Fibroblast of skin of right quadriceps (primary cell): ENCODE measurements at regions not wholly inside any gene's neighbourhood (a gene's known extent, or its start where the extent isn't known, plus 50 kb on each side); places are given as distances from the start of the nearest gene placed in this dataset.

Experiments used
- DNase-seq: peaks from one replicate; pipeline ENCODE4 v3.0.0-alpha.2; 2013

DNA sequence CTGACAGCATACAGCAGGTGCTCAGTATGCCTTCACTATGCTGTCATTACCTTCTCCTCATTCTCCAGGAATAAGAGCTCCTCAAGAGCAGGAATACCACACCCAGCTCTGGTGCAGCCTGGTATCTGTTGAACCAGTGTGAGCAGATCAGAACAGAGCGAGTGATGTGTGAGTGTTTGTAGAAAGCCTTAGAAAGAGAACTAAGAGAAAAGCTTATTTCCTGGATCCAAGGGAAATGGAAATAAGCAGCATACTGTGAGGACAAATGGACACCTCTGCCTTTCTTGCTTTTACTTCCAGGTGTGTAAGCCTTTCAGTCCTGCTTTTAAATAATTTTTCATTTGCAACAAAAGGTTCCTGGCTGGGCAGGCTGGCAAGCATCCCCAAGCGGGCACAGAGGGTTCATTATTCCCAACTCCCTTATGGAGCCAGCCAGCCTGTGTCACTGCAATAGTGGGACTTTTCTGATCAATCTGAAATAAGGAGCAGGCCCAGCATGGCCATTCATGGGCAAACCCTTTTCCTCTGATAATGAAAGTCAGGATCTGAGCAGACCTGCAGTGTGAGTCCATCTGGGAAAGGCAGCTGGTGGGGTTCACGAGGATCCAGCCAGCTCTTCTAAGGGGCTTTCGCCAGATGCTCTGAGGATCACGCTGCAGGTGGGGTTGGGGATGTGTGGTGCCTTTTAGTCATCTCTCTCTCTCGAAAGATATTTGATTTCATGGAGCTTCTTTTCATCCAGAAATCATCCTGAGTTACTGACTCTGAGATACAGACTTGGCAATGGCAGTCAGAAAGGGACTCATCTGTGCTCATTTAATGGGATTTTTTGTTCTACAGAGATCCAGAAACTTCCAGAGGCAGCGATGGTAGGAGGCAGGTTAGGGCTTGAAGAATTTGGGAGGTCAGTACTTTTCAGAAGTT lies 594.9 kb upstream of the CFAP20DC start:
- DNase-seq: no peak

DNA sequence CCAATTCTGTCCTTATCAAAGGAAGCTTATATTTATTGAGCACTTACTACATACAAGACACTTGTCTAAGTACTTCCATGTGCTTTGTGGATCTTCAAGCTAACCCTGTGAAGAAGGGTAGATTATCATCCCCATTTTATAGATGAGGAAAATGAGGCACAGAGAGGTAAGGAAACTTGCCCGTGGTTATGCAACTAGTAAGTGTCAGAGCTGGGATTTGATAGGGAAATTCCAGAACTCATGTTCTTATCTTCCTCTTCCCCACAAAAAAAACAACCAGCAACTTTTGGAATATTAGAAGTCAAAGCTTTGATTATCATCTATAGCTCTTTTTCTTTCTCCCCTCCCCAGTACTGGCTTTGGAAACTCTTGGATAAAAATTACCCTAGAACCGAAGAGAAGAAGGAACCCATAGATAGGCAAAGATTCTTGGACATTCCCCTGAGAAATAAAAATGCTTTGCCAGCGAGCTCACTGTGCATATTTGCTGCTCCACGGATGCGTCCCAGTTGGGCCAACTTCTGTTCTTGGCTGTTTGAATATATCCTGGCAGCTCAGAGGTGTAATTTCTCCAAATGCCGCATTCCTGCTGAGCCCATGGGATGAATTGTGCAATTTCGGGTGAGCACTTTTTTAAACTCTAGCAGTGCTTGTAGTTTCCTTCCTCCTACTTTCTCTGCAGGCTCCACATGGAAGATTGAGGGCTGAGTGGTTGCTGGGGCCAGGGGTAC lies 591.5 kb upstream of the CFAP20DC start:
- DNase-seq: peak; percentile 60

DNA sequence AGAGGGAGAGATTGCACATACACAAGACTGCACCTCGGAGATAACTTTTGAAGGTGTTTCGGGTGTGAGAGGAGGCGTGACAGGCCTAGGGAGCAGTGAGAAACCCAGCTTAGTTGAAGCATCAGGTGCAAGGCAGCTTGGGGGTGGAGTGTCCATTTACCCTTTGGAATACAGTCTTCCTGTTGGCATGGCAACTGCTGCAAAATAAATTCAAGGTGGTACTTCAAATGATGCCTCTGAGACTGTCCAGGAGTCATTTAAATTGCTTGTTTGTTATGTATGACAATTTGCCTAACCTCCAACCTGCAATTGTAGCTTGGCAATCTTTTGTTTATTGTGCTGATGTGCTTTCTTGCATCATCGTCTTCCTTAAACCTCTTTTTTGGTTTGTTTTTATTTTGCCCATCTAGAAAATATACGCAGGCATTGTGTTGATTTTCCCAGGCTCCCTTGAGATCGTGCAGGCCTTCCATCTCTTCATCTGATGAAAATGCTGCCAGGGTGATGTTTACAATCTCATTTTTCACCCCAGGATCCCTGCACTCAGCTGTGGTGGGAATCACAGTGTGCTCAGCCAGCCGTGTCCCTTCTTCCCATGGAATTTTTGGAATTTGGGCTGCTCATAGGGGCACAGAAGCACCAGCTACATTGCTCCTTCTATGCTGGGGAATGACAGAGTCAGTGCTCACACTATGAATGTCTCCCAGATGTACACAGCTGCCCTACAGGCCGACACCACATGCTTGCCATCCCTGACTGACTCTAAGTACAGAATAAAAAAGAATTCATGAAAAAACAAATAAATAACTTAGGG lies 583.1 kb upstream of the CFAP20DC start:
- DNase-seq: peak; percentile 9

DNA sequence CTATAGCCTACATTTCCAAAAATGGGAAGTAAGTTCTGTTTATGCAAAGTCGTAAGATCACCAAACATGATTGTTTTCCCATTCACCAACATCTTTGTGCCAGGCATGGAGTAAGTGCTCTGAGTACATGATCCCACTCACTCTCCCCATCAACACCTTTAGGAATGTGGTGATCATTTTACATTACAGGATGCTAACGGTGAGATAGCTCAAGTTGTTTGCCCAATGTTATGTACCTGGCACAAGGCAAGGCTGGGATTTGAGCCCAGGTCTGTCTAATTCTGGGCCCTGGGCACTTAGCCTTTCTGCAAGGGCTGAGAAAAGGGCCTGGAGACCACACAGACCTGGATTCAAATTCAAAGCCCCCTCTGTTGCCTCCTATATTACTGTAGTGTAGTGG lies 581.7 kb upstream of the CFAP20DC start:
- DNase-seq: no peak

DNA sequence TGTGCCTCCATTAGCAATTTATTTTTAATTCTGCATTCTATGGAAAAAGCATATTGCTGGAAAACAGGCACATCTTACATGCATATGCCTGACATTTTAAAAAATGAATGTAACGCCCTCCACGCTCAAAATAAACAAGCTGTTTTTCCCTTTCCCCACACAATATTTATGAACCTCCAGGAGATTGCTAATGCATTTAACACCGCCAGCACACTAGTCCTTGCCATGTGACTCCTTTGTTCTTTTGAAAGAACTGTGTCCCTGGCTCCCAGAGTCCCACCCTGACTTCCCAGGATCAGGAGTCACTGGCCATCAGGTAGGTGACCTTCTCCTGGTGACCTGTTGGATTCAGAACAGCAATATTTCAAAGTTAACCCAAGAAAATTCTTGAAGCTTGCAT lies 571.2 kb upstream of the CFAP20DC start:
- no peak for DNase-seq

DNA sequence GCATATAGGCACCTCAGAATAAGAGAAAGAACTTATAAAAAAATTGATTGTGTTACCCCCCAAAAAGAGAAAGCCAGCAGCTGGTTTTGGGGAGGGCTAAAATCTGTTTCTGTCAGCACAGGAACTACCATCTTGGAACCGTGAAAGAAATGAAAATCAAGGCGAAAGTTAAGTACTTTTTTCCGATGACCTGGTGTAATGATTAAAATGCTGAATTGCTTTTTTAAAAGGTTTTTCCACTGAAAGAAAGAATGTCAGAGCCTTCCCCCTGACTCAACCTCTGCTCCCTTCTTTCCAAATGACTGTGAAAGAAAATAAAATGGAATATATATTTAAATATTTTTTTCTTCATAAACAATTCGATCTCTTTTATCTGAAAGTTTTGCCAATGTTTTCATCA lies 570.5 kb upstream of the CFAP20DC start:
- DNase-seq: no peak

DNA sequence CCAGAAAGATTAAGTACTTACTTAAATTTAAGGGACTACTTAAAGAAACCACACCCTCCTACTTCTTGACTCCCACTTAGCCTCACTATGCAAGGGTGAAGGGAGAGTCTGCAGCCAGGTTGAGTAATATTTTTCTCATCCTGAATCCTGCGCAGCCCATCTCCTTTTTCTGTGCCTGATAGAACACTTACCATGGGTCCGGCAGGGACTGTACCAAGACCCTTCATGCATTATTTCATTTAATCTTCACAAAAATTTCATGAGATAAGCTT lies 562.6 kb upstream of the CFAP20DC start:
- DNase-seq: no peak

DNA sequence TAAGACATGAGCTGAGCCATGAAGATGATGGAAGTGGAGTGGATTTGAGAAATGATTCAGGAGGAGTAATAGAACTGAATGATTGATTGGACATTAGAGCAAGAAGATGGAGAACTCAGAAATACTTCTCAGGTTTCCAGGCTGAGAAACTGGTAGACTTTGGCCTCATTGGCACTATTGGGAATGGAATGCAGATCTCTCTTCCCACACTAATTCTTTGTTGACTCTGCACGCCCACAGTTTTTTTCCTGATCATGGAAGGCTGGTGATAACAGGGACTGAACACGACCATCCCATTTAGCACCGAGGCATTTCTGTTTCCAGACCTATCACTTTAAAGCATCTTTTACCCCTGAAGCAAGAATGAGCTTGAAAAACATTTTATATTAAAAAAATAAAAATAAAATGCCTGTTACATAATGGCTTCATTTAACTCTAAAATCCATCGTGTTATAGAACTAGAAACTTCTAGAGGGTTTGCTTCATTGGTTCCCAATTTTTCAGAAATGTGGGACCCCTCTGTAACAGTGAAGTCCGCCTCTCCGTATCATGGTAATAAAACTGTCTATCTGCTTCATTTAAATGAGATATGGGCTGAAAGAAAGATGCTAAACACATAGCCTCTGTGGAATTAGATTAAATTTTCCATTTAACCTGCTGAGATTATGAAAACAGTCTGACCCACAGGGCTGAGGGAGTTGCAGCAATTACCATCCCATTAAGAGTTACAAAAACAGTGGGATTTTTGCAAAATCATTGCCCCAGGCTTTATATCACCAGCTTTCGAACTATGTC lies 562.0 kb upstream of the CFAP20DC start:
- DNase-seq: no peak

DNA sequence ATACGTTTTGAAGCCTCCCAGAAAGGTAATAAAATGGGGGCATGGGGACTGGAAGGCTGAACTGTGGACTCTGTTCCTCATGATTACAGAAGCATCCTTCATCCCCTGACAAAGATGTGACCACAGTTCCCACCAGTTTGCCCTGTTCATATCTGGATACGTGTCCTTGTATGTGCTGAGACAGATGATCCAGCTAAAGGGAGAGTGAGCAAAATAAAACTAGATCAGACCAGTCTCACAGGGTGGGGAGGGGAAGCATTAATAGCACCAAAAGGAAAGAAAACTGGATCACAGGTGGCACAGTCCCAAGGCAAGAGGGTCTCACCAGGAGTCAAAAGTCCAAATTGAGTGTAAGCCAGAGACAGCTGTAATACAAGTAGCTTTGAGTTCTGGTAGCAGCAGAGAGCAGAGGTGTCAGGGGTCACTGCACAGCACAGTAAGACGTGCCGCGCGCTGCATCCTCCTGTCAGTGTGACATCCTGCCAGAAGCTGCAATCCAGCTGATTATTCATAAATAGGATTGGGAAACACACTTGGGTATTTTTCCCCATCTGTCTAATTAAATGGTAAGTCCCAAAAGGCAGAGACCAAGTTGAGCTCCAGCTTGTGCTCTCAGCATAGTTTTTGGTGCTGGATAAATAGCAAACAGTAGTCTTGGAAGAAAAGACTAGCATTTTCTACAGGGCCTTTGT lies 560.0 kb upstream of the CFAP20DC start:
- no peak for DNase-seq

DNA sequence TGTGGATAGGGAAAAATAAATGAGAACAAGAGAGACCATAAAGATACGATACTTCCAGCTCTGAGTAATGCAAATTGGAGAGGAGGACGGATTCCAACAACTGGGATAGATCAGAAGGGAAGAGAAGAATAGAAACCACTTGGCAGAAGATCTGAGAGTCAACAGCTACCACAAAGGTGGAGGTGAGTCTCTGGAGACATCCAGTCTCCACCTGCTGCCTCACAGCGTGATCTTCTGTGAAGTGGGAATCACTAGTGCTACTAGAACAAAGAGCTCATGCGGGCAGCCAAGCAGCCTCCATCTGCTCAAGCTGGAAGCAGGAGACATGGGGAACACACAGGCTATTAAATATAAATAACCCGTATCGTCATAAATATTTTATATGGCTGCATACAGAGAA lies 558.5 kb upstream of the CFAP20DC start:
- no peak for DNase-seq

DNA sequence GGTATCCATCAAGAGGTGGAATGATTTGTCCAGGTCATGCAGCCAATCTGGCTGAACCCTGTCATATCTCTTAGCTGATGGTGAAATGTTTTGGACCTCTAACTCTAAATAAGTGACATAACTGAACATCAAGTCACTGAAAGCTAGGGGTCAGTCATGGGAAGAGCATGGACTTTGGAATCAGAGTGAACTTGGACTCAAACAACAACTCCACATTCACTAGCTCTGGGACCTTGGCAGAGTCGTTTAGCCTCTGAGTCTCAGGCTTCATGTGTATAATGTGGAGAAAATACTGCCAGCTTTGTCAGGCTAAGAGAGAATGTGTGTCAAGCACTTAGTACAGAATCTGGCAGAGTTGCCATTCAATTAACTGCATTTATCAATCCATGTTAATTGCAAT lies 557.8 kb upstream of the CFAP20DC start:
- no peak for DNase-seq

DNA sequence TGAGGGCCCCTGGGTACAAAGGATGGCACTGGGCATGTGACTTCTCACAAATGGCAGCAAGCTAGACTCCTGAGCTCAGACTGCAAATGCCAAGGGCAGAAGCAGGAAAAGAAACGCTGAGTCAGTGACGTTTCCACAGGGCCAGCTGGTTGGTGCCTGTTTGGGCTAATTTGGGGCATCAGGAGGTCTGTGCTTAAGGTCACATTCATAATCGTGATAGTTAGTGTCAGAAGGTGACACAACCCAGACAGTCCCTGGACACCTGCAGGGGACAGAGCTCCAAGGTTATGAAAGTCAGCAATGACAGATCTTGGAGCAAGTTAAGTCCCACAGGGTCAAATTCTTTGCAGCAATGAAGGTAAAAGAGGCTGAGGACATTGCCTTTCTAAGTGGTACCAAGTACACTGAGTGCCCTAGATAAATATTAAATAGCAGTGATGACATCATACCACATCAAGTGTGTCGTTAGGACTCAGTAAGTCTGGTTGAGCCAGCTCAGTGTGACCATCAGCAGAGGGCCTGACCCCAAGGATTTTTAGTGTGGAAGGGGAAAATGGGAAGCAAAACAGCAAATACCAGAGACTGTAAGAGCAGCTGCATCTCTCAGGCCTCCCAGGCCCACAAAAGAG lies 556.9 kb upstream of the CFAP20DC start:
- DNase-seq: no peak

DNA sequence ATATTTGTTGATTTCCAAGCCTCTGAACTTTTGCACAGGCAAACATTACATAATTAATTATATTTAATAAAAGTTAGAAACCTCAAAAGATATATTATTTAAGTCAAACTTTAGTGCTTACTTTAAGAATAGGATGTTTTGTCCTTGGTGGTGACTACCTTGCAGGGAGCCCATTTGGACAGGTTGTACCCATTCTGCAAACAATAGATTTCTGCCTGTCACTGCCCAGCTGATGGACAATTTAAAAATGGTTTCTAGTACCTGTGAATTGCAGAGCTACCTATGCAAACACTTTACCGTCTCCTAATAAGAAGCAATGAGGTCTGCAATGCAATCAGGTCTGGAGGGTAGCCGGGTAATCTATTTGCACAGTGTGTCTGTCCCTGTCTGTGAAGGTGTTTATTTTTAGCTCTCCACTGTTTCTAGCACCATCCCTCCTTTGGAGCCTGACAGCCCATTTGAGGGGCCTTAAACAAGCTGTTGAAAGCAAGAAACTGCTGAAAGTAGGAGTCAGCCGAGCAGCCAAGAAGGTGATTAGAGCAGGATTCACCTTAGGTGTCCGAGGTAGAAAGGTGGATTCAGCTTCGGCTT lies 556.2 kb upstream of the CFAP20DC start:
- DNase-seq: no peak

DNA sequence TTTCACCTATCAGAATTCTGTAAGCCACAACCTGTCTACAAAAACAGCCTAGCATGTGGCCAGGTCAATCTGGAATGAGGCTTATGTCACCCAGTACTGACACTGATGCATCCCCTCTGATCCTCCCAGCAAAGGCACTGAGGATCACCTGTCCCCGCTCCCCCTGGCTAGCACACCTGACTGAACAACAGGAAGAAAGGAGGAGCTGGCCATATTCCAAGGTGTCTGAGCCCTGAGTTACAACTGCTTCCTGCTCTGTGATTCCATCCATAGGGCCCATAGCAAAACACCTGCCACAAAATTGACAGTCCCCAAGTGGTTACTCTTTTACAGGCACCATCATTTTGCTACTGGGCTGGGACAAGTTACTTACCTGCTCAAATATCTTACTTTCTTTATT lies 555.5 kb upstream of the CFAP20DC start:
- DNase-seq: no peak

DNA sequence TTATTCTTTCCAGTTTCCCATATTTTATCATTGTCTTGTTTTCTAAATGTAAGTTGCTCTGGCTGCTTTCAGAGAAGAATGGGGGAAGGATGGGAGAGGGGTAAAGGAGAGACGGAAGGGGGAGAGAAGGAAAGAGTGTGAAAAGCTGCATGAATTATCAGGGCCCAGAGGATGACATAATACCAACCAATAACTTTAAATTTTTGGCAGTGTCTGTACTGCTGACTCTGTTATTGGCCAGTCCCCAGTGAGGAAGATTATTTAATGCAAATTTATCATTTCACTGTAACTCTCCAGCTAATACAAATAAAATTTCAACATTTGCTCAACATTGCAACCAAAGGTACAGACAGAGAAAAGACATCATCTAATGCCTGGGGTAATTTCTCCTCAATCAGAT lies 551.7 kb upstream of the CFAP20DC start:
- DNase-seq: no peak

DNA sequence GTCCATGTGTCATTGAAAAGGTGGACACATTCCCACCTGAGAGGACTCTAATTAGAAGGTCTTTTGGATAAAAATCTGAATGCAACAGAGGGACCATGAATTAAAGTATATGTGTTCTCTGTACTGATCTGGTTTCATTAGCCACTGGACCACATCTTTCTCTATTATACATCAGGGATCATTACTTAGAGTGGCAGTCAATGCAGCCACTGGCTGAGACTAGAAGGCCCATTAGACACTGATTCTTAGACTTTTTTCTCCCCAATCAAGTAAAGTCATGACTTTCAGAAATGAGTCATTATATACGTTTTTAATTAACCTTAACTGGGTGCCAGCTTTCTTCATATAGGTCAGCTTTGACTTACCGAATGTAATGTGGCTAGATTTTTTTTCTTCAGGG lies 550.8 kb upstream of the CFAP20DC start:
- no peak for DNase-seq

DNA sequence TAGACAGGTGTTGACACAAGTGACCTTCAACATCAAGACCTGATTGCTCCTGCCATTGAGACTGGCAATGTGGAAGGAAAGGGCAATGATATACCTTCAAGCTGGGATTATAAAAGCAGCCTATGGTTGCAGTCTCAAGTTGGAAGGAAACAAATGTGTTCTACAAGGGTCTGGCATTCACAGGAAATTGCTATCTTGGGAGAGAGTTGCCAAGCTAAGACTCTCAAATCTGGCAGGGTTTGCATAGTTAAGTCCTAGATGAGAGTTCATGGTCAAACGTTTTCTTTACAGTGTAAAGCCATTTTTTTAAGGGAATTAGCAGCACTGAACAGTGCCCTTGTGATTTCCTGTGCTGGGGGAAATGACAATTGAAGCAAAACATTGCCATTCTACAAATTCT lies 546.9 kb upstream of the CFAP20DC start:
- DNase-seq: no peak

DNA sequence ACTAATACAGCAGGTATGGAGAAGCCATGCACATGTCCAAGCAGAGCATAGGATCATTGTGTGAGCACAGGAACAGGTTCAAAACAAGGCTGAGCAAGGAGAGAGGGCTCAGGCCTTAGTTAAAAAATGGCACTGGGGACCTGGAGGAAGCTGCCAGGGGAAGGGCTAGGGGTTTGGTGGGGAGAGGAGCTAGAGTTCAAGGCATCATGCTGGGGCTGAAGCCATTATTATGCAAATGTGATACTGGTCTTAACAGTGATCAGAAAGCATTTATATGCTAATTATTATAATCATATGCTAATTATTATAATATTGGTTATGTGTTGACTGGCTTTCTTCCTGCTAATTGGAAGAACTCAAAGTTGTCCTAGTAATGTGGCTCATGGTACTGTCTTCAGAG lies 546.0 kb upstream of the CFAP20DC start:
- no peak for DNase-seq

DNA sequence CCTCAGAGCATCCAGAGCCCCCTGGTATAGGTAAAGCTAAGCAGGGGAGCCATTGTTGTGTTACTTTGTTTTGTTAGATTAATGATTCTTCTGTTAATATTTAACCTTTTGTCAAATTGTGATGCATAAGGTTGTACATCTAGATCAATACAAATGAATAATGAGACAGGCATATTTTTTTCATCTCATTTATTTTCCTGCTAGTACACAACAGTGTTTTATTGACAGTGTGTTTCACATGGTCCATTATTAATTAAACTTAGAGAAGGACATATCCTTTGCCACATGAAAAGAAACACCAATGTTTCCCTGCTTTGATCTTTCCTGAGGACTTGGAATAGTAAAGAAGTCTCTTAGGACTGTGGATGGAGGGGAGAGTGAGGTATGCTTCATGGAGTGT lies 543.6 kb upstream of the CFAP20DC start:
- no peak for DNase-seq

DNA sequence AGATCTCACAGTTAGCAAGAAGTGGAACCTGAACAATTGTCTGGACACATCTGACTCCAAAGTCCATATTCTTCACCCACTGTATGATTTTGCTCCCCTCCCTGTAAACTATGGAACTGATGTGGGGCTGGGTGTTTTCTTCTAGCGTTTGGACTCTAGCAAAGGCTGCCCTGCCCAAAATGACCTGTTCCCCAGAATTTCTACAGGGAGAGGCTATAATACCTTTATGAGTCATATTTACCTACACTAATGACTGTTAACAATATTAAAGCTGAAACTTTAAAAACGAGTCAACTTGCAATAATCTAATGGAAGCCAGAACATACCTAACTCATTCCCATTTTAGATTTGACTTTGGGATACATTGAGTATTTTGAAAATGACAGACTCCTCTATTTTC lies 531.2 kb upstream of the CFAP20DC start:
- no peak for DNase-seq

DNA sequence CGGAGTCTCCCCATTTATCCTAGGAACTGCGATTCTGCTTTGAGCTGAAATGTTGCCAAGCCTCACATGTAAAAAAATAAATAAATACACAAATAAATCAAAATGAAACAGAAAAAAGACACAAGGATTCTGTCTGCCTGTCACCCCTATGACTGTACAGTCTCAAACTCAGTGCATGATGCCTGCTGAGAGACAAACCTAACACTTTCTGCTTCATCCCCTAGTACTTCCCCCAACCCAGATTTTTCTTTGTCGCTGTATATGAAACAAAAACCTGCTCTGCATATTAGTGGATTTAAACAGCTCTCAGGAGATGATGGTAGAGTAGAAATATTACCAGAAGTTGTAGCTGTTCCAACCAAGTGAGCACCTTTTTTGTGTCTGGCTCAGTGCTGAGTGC lies 530.7 kb upstream of the CFAP20DC start:
- no peak for DNase-seq
